A673 (cell line): ENCODE measurements at regions not wholly inside any gene's neighbourhood (a gene's known extent, or its start where the extent isn't known, plus 50 kb on each side); places are given as distances from the start of the nearest gene placed in this dataset.

Experiments used
- BruUV-seq: library from RNA; stranded (reverse); fragments of 400-500 nt; replicated peaks from 2 replicates; lab custom pipeline; 2021; lab: Mats Ljungman, UMichigan
- CTCF ChIA-PET: fragments of 300-600 bp; sonication (Branson Sonifier 250); formaldehyde crosslinking; loops from one replicate; lab custom pipeline; 2022; ENCODE audit warnings: antibody characterized with exemption; lab: Charles Lee
- POLR2A ChIA-PET: fragments of 300-600 bp; sonication (Branson Sonifier 250); formaldehyde crosslinking; loops from one replicate; lab custom pipeline; 2022; ENCODE audit warnings: antibody characterized with exemption; ENCODE audit not compliant: low non-redundant PET; lab: Charles Lee
- DNase-seq: peaks from one replicate; pipeline ENCODE4 v3.0.0-alpha.2; 2015; ENCODE audit warnings: low spot score
- H3K27ac ChIP-seq: fragments of 200-600 bp; sonication (generic); 2 replicates; pipeline ENCODE4 v1.5.1; 2016; ENCODE audit warnings: mixed run types, low read depth, mild to moderate bottlenecking, mixed read lengths, antibody characterized with exemption, low read length; ENCODE audit not compliant: poor library complexity, severe bottlenecking
- H3K27me3 ChIP-seq: fragments of 200-600 bp; sonication (generic); replicated peaks from 2 replicates; pipeline ENCODE4 v1.6.1; 2017; ENCODE audit warnings: mixed run types, low read depth, mild to moderate bottlenecking, mixed read lengths, antibody characterized with exemption, low read length; ENCODE audit not compliant: insufficient read depth, poor library complexity
- H3K36me3 ChIP-seq: fragments of 200-600 bp; sonication (generic); 2 replicates; pipeline ENCODE4 v1.6.1; 2016; ENCODE audit warnings: mixed run types, mild to moderate bottlenecking, mixed read lengths, antibody characterized with exemption, low read length; ENCODE audit not compliant: insufficient read depth, poor library complexity, severe bottlenecking
- H3K4me1 ChIP-seq: fragments of 200-600 bp; sonication (generic); 2 replicates; pipeline ENCODE4 v1.6.1; 2017; ENCODE audit warnings: mixed run types, mild to moderate bottlenecking, mixed read lengths, antibody characterized with exemption, low read length; ENCODE audit not compliant: insufficient read depth, poor library complexity, severe bottlenecking
- H3K4me3 ChIP-seq: fragments of 200-600 bp; sonication (generic); 2 replicates; pipeline ENCODE4 v1.5.1; 2016; ENCODE audit warnings: low read depth, mixed run types, mild to moderate bottlenecking, mixed read lengths, low read length; ENCODE audit not compliant: poor library complexity, severe bottlenecking
- H3K9me3 ChIP-seq: fragments of 200-600 bp; sonication (generic); 2 replicates; pipeline ENCODE4 v1.6.1; 2016; ENCODE audit warnings: mixed run types, low read depth, mild to moderate bottlenecking, mixed read lengths, antibody characterized with exemption, low read length; ENCODE audit not compliant: poor library complexity, severe bottlenecking
- EZH2 ChIP-seq: fragments of 200-600 bp; sonication (generic); IDR thresholded peaks from 2 replicates; pipeline ENCODE4 v1.6.1; 2017; ENCODE audit warnings: borderline replicate concordance, low read depth, mild to moderate bottlenecking, mixed read lengths, antibody characterized with exemption, low read length; ENCODE audit not compliant: poor library complexity, severe bottlenecking
- intact Hi-C: fragments of 100-400 bp; cut with micrococcal nuclease; formaldehyde crosslinking; loops from one replicate; pipeline ENCODE4 v1.10.0; 2022; ENCODE audit not compliant: unreplicated experiment
- TF ChIP-seq, protein P1 (sequence below): fragments of 300-800, 200-600 bp; sonication (generic); conservative IDR thresholded peaks from 2 replicates; pipeline ENCODE4 v1.5.1; 2017; ENCODE audit warnings: low read depth, mild to moderate bottlenecking, antibody characterized with exemption, low read length, moderate library complexity, mixed read lengths

DNA sequence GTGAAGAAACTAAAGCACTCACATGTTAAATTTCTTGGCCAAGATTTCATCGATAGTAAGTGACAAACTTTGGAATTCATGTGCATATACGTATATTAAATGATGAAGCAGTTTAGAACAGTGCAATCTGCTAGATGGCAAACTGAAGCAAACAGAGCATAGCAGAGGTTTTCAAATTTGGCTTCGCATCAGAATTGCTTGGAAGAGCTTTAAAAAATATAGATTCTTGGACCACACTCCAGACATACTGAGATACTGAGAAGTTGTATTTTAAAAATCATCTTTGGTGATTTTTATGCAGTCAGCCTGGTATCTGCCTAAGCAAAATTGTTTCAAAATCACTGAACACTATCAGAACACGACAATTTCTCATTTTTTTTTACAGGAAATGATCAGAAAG is 709.2 kb downstream of the PLA2G4A start:
- DNase-seq, result no peak
- Histone ChIP-seq H3K27ac (no peak overlapping the region), H3K9me3 (no peaks in the 10 kb centered on the region), H3K4me3 (no peak overlapping the region), H3K36me3 (no peaks in the 10 kb centered on the region), H3K4me1 (no peaks in the 10 kb centered on the region), H3K27me3 (no peaks in the 10 kb centered on the region)
- POLR2A ChIA-PET, result no interaction called here
- no TSS peak for BruUV-seq
- CTCF ChIA-PET, result no interaction called here
- TF ChIP-seq, protein P1, sequence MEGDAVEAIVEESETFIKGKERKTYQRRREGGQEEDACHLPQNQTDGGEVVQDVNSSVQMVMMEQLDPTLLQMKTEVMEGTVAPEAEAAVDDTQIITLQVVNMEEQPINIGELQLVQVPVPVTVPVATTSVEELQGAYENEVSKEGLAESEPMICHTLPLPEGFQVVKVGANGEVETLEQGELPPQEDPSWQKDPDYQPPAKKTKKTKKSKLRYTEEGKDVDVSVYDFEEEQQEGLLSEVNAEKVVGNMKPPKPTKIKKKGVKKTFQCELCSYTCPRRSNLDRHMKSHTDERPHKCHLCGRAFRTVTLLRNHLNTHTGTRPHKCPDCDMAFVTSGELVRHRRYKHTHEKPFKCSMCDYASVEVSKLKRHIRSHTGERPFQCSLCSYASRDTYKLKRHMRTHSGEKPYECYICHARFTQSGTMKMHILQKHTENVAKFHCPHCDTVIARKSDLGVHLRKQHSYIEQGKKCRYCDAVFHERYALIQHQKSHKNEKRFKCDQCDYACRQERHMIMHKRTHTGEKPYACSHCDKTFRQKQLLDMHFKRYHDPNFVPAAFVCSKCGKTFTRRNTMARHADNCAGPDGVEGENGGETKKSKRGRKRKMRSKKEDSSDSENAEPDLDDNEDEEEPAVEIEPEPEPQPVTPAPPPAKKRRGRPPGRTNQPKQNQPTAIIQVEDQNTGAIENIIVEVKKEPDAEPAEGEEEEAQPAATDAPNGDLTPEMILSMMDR, result no peak
- TF ChIP-seq EZH2, result no peak
- intact Hi-C loops, result no loop called here

DNA sequence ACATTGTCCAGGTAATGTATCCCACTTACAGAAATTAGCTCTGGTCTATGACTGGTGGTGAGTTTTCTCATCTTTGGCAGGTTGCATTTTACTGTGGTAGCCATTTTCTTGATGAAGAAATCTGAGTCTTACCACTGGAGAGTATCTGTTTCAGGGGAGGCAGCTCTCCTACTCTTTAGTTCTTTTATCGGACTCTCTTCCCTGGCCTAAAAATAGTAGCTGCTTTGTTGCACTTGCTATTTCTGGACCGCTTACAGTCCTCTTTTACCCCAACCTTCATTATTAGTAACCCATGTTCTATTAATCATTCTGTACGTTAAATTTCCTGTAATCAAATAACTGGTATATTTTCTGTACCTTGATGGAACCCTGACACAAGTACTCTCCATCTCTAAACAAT is 720.8 kb downstream of the PLA2G4A start:
- intact Hi-C loops, result no loop called here
- CTCF ChIA-PET, result no interaction called here

DNA sequence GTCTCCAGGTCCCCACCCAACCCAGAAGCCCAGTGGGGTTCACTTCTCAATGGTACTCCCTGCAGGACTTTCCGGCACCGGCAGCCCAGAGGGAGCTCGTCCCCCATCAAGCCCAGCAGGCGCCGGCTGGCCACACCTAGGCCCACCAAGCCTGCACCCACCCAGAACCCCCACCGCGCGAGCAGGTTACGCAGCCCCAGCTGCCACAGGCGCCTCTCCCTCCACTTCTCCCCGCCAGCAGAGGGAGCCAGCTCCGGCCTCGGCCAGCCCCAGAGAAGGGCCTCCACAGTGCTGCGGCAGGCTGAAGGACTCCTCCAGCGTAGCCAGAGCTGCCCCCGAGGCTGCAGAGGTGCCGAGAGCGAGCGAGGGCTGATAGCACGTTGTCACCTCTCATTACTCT is 722.3 kb downstream of the PLA2G4A start:
- no peak for TF ChIP-seq EZH2
- TF ChIP-seq, protein P1, result no peak
- BruUV-seq, result no TSS peak
- intact Hi-C loops, result no loop called here

More for the DNA sequence above, 720.8 kb downstream of the PLA2G4A start:
- no peak overlapping the region for H3K27ac ChIP-seq
- no peaks in the 10 kb centered on the region for H3K4me1 ChIP-seq
- H3K4me3 ChIP-seq, result no peak overlapping the region
- no peak for DNase-seq
- no peaks in the 10 kb centered on the region for H3K36me3 ChIP-seq
- POLR2A ChIA-PET, result no interaction called here
- BruUV-seq, result no TSS peak
- H3K9me3 ChIP-seq, result no peaks in the 10 kb centered on the region
- TF ChIP-seq EZH2, result no peak
- TF ChIP-seq, protein P1, result no peak
- no peaks in the 10 kb centered on the region for H3K27me3 ChIP-seq

More for the DNA sequence above, 722.3 kb downstream of the PLA2G4A start:
- Histone ChIP-seq H3K27me3 (no peaks in the 10 kb centered on the region), H3K36me3 (no peaks in the 10 kb centered on the region), H3K9me3 (no peaks in the 10 kb centered on the region), H3K27ac (no peak overlapping the region), H3K4me1 (no peaks in the 10 kb centered on the region), H3K4me3 (no peak overlapping the region)
- DNase-seq, result no peak
- ChIA-PET CTCF (no interaction called here), POLR2A (no interaction called here)
